ENCODE measurements at regions not wholly inside any gene's neighbourhood (a gene's known extent, or its start where the extent isn't known, plus 50 kb on each side); places are given as distances from the start of the nearest gene placed in this dataset.

DNA sequence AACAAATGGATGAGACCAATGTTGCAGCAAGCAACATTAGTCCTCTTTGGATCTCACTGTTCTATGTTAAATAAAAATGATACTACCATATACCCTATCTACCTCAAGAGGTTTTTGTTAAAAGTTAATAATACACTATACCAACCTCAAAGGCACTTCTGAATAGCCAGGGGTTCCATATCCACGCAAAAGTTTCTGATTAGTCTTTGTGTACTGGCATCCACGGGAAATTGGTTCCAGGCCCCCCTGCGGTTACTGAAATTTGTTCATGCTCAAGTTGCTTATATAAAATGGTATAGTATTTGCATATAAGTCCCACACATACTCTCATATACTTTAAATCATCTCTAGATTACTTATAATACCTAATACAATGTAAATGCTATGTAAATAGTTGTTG is 585.7 kb downstream of the INSC start:
- ATAC-seq = no peak

DNA sequence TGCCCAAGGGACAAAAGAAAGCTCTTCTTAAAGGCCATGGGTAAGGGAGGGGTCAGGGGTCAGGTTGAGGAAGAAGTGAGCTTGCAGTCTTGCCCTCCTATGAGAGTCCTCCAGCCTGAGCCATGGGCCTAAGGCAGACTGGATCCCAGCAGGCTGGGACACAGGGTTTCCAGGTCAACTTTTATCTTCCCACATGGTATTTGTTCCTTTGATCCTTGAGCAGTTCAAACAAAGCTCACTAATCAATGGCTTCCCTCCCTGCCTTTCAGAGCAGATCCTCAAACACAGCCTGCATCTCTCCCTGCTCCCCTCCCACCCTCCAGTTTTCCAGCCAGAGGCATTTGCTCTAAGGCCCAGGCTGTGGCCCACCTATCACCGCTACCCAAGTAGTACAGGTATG is 589.3 kb downstream of the INSC start:
- H3K27me3 ChIP-seq (ENCODE audit: control insufficient read depth, insufficient read depth, low read length) = no peaks in the 10 kb centered on the region
- H3K4me1 ChIP-seq (ENCODE audit: control insufficient read depth, insufficient read depth, low read length) = no peaks in the 10 kb centered on the region
- H3K27ac ChIP-seq (ENCODE audit: low read length) = no peak overlapping the region
- TF ChIP-seq, protein P1, sequence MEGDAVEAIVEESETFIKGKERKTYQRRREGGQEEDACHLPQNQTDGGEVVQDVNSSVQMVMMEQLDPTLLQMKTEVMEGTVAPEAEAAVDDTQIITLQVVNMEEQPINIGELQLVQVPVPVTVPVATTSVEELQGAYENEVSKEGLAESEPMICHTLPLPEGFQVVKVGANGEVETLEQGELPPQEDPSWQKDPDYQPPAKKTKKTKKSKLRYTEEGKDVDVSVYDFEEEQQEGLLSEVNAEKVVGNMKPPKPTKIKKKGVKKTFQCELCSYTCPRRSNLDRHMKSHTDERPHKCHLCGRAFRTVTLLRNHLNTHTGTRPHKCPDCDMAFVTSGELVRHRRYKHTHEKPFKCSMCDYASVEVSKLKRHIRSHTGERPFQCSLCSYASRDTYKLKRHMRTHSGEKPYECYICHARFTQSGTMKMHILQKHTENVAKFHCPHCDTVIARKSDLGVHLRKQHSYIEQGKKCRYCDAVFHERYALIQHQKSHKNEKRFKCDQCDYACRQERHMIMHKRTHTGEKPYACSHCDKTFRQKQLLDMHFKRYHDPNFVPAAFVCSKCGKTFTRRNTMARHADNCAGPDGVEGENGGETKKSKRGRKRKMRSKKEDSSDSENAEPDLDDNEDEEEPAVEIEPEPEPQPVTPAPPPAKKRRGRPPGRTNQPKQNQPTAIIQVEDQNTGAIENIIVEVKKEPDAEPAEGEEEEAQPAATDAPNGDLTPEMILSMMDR (IDR thresholded peaks at IDR 0.05) = no peak
- TF ChIP-seq, protein P2, sequence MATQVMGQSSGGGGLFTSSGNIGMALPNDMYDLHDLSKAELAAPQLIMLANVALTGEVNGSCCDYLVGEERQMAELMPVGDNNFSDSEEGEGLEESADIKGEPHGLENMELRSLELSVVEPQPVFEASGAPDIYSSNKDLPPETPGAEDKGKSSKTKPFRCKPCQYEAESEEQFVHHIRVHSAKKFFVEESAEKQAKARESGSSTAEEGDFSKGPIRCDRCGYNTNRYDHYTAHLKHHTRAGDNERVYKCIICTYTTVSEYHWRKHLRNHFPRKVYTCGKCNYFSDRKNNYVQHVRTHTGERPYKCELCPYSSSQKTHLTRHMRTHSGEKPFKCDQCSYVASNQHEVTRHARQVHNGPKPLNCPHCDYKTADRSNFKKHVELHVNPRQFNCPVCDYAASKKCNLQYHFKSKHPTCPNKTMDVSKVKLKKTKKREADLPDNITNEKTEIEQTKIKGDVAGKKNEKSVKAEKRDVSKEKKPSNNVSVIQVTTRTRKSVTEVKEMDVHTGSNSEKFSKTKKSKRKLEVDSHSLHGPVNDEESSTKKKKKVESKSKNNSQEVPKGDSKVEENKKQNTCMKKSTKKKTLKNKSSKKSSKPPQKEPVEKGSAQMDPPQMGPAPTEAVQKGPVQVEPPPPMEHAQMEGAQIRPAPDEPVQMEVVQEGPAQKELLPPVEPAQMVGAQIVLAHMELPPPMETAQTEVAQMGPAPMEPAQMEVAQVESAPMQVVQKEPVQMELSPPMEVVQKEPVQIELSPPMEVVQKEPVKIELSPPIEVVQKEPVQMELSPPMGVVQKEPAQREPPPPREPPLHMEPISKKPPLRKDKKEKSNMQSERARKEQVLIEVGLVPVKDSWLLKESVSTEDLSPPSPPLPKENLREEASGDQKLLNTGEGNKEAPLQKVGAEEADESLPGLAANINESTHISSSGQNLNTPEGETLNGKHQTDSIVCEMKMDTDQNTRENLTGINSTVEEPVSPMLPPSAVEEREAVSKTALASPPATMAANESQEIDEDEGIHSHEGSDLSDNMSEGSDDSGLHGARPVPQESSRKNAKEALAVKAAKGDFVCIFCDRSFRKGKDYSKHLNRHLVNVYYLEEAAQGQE (IDR thresholded peaks at IDR 0.05; ENCODE audit: insufficient read depth in 1 of 2, low read depth in 2 of 2, low read length in 1 of 2) = no peak
- no peak for TF ChIP-seq TCF7L2 (IDR thresholded peaks at IDR 0.05; ENCODE audit: low read depth, low read length)
- TF ChIP-seq POLR2AphosphoS5 (IDR thresholded peaks at IDR 0.05; ENCODE audit: low read depth, low read length) = no peak
- TF ChIP-seq SIN3A (IDR thresholded peaks at IDR 0.05; ENCODE audit: borderline replicate concordance, insufficient read depth, low read depth, low read length) = no peak
- POLR2A ChIA-PET = no interaction called here
- BruUV-seq (replicated peaks) = no TSS peak
- H3K36me3 ChIP-seq (ENCODE audit: control insufficient read depth, insufficient read depth, low read length) = no peaks in the 10 kb centered on the region
- ATAC-seq (no peak), DNase-seq (ENCODE audit: low read depth, low spot score) (no peak)
- in situ Hi-C loops (cut with HindIII; ENCODE audit: low pct_unique_long_range_greater_than_20kb, low sequenced_read_pairs) = no loop called here
- CTCF ChIA-PET = no interaction called here
- no peaks in the 10 kb centered on the region for H3K9me3 ChIP-seq (ENCODE audit: control insufficient read depth, insufficient read depth, low read depth, low read length)
- intact Hi-C loops (cut with micrococcal nuclease; ENCODE audit: unreplicated experiment) = no loop called here
- no peak overlapping the region for H3K4me3 ChIP-seq (ENCODE audit: low read depth in 2 of 2, low read length in 2 of 2)

More for the DNA sequence above, 585.7 kb downstream of the INSC start:
- BruUV-seq (replicated peaks) = no TSS peak
- Histone ChIP-seq H3K4me1 (ENCODE audit: control insufficient read depth, insufficient read depth, low read length) (no peaks in the 10 kb centered on the region), H3K27ac (ENCODE audit: low read length) (no peak overlapping the region), H3K9me3 (ENCODE audit: control insufficient read depth, insufficient read depth, low read depth, low read length) (no peaks in the 10 kb centered on the region), H3K27me3 (ENCODE audit: control insufficient read depth, insufficient read depth, low read length) (no peaks in the 10 kb centered on the region), H3K36me3 (ENCODE audit: control insufficient read depth, insufficient read depth, low read length) (no peaks in the 10 kb centered on the region), H3K4me3 (ENCODE audit: low read depth in 2 of 2, low read length in 2 of 2) (no peak overlapping the region)
- no peak for DNase-seq (ENCODE audit: low read depth, low spot score)
- in situ Hi-C loops (cut with HindIII; ENCODE audit: low pct_unique_long_range_greater_than_20kb, low sequenced_read_pairs) = no loop called here
- intact Hi-C loops (cut with micrococcal nuclease; ENCODE audit: unreplicated experiment) = no loop called here
- CTCF ChIA-PET = no interaction called here
- TF ChIP-seq, protein P1 (IDR thresholded peaks at IDR 0.05) = no peak
- TF ChIP-seq SIN3A (IDR thresholded peaks at IDR 0.05; ENCODE audit: borderline replicate concordance, insufficient read depth, low read depth, low read length) = no peak
- no peak for TF ChIP-seq TCF7L2 (IDR thresholded peaks at IDR 0.05; ENCODE audit: low read depth, low read length)
- TF ChIP-seq, protein P2 (IDR thresholded peaks at IDR 0.05; ENCODE audit: insufficient read depth in 1 of 2, low read depth in 2 of 2, low read length in 1 of 2) = no peak
- TF ChIP-seq POLR2AphosphoS5 (IDR thresholded peaks at IDR 0.05; ENCODE audit: low read depth, low read length) = no peak
- POLR2A ChIA-PET = no interaction called here

All from Panc1 (cell line).